Astrocyte of the spinal cord (primary cell): ENCODE measurements at regions not wholly inside any gene's neighbourhood (a gene's known extent, or its start where the extent isn't known, plus 50 kb on each side); places are given as distances from the start of the nearest gene placed in this dataset.

Experiments used
- DNase-seq: peaks from one replicate; pipeline ENCODE4 v3.0.0; 2011; ENCODE audit warnings: low read depth, low spot score
- H3K4me3 ChIP-seq: 2 replicates; pipeline ENCODE4 v1.5.1; 2011; ENCODE audit warnings: low read depth, mild to moderate bottlenecking, low read length, moderate library complexity
- in situ Hi-C: cut with HindIII; loops from 2 replicates; pipeline ENCODE4 v1.10.0; 2017; ENCODE audit warnings: low sequenced_read_pairs
- TF ChIP-seq, protein P1 (sequence below): IDR thresholded peaks from 2 replicates; pipeline ENCODE4 v1.5.1; 2012; ENCODE audit warnings: low read depth, mild to moderate bottlenecking, low read length, inconsistent platforms

DNA sequence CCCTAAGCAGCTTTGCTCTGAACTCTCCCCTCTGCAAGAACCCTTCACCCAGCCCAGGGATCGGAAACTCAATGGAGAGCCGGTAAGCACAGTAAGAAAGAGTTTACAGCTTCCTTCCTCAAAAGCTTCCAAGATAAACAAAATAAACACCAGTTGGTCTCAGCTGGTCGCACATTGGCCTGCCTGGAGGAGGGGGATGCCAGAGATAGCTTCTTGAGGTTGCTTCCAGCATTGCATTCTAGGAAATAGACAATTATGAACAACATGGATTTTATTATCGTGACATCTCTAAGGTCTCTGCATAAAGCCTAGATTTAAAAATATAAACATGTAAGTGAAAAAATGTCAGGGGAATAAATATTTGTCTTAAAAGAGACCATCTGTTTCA, 141.5 kb upstream of the PKDCC start:
- DNase-seq, result peak; percentile 45
- in situ Hi-C loops, result no loop called here
- TF ChIP-seq, protein P1, sequence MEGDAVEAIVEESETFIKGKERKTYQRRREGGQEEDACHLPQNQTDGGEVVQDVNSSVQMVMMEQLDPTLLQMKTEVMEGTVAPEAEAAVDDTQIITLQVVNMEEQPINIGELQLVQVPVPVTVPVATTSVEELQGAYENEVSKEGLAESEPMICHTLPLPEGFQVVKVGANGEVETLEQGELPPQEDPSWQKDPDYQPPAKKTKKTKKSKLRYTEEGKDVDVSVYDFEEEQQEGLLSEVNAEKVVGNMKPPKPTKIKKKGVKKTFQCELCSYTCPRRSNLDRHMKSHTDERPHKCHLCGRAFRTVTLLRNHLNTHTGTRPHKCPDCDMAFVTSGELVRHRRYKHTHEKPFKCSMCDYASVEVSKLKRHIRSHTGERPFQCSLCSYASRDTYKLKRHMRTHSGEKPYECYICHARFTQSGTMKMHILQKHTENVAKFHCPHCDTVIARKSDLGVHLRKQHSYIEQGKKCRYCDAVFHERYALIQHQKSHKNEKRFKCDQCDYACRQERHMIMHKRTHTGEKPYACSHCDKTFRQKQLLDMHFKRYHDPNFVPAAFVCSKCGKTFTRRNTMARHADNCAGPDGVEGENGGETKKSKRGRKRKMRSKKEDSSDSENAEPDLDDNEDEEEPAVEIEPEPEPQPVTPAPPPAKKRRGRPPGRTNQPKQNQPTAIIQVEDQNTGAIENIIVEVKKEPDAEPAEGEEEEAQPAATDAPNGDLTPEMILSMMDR, result no peak
- no peak overlapping the region for H3K4me3 ChIP-seq

DNA sequence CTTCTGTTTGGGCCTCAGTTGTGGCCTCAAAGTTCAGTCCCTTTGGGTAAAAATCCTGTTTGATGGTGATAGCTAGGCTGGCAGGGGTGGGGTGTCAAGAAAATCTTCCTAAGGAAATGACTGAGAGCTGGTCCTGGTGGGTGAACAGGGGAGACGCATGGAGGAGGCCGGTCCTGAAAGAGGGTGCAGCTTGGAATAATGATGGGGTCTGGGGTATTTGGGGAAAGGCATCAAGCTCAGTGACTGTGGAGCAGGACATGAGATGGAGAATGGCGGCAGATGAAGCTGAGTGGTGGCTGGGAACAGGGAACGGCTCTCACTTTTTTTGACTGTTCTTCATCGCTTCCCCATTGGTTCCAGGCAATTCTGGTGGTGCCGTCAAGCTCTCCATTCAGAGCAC, 140.7 kb upstream of the PKDCC start:
- no peak for DNase-seq
- H3K4me3 ChIP-seq, result no peak overlapping the region
- in situ Hi-C loops, result no loop called here
- TF ChIP-seq, protein P1, result no peak

DNA sequence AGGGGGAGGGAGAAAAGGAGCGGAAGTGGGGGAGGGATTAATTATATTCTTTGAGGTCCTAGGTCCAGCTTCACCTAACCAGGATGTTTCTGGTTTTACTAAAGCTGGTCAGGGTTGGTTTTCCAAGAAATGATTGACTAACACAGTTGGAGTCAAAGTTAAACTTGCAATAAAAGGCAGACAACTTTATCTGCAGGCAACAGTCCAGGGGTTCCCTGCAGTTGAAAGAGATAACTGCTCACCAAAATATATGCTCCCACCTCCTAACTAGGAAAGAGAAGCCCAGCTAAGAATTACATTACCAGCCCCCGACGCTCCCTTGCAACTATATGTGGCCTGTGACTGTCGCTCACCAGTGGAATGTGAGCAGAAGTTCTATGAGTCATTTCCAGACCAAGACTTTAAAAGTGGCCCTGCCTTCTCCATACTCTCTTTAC, 140.0 kb upstream of the PKDCC start:
- TF ChIP-seq, protein P1, result no peak
- in situ Hi-C loops, result no loop called here
- DNase-seq, result no peak
- H3K4me3 ChIP-seq, result no peak overlapping the region

DNA sequence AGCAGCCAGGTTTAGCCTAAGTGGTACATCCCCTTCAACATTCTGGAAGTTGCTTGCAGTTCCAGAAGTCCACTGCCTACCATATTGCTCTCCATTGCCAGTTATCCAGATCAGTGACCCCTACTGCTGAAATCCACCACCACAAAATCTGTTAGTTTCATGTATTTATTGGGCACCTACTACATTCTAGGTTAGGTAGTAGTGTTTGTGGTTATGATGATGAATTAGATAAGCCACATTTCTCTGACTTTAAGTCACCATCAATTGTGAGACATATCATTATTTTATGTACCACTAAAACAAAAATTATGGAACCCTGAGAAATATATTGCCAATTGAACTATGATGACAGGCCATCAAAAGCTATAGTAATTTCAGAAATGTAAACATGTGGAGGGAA, 139.5 kb upstream of the PKDCC start:
- TF ChIP-seq, protein P1, result no peak
- in situ Hi-C loops, result no loop called here
- no peak for DNase-seq
- H3K4me3 ChIP-seq, result no peak overlapping the region

DNA sequence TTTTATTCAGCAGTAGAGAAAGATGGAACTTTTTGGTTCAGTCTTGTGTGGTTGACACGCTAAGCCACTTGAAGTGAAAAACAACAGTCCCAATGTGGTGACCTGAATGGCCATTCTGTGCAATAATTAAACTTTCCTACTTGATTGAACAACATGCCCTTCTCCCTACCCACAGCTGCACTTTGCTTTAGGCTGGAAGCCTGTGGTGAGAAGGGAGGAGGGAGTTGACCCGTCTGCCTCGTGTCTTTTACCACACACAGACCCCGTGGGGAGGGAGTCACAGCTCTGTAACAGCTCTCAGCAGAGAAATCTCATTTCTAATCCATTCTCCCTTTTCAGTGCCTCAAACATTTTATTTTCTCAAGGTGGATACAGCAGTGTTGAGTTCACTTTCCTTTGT, 138.2 kb upstream of the PKDCC start:
- H3K4me3 ChIP-seq, result no peak overlapping the region
- peak; percentile 34 for DNase-seq
- in situ Hi-C loops, result no loop called here
- TF ChIP-seq, protein P1, result no peak

DNA sequence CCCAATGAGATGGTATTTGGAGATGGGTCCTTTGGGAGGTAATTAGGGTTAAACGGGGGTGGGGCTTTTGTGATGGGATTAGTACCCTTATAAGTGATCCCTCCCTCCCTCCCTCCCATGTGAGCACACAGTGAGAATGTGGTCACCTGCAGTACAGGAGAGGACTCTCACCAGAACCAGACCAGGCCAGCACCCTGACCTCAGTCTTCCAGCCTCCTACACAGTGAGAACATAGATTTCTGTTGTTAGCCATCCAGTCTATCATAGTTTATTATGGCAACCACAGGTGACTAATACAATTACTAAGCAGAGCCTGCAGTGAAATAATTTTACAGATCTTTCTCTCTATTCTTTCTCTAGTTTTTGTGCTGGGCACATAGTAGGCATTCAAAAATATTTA, 137.7 kb upstream of the PKDCC start:
- in situ Hi-C loops, result no loop called here
- H3K4me3 ChIP-seq, result no peak overlapping the region
- DNase-seq, result peak; percentile 56
- TF ChIP-seq, protein P1, result no peak

DNA sequence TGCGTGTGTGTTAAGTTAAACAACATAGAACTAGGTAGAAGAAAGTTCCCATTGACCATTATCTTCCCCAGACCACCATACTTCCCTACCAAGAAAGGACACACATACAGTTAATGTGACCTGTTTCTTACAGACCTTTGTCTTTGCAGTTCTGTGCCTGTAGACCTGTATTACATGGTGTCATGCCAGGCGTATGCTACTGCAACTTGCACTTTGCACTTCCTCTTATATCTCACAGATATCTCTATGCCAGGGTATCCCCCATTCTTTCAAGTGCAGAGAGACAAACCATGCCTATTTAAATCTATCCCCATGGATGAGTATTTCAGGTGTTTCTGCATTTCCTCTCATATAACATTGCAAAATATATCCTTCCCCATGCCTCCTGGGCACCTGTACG, 136.8 kb upstream of the PKDCC start:
- TF ChIP-seq, protein P1, result no peak
- H3K4me3 ChIP-seq, result no peak overlapping the region
- in situ Hi-C loops, result no loop called here
- no peak for DNase-seq
